HG02840 (cell line): ENCODE measurements at regions not wholly inside any gene's neighbourhood (a gene's known extent, or its start where the extent isn't known, plus 50 kb on each side); places are given as distances from the start of the nearest gene placed in this dataset.

Experiments used
- ATAC-seq: cut with Tn5 transposase; IDR thresholded peaks from one replicate; pipeline ENCODE4 v1.9.1; 2021; ENCODE audit warnings: mild to moderate bottlenecking, moderate library complexity, moderate number of reproducible peaks; ENCODE audit not compliant: unreplicated experiment, low FRiP score

DNA sequence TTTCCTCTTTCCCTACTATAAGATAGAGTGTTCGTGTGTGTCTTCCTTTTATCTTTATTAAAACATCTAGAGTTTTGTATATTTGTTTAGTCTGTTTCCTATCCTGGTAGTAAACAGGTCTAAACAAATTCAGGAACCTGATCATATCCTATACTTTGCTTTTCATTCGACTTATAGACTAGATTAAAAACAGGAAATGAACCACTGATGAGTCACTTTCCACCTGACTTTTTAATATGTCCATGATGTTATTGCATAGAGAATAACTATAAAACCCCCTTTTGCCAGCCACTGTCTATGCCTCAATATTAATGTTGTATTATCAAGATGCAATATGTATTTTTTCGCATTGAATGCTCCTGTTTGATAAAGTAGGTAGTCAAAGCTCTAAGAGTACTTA is 1794.0 kb downstream of the STIM2 start:
- ATAC-seq, result no peak

DNA sequence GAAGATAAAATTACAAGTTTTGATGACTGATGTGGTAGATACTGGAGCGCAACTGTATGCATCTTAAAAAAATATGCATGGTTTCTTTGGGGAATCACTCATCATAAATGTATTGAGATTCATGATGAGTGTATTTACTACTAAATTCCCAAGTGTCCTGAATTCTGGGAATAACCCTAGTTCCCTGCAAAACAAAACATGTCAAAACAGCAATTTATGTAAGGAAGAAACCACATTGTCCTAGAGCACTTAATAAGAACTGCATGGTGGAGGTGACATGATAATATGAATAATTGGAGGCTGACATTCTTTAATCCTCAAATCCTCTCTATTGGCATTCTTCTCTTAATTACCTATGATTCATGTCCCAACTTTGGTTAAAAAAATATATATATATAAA is 1804.7 kb downstream of the STIM2 start:
- no peak for ATAC-seq

DNA sequence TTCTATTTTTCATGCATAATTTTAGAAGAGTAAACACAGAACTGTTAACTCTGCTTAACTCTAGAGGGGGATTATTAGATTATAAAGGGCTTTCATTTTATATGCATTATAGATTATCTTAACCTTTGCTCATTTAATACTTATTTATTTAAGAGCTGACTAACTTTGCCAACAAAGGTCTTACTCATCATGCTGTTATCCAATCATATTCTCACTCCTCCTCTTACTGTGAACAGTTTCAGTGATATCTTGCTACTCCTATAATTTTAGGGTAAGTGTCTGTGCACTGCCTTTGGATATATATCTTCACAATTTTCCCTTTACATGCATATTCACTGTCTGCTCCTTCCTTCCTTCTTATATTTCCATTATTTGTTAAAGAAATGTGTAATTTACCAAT is 1814.9 kb downstream of the STIM2 start:
- no peak for ATAC-seq

DNA sequence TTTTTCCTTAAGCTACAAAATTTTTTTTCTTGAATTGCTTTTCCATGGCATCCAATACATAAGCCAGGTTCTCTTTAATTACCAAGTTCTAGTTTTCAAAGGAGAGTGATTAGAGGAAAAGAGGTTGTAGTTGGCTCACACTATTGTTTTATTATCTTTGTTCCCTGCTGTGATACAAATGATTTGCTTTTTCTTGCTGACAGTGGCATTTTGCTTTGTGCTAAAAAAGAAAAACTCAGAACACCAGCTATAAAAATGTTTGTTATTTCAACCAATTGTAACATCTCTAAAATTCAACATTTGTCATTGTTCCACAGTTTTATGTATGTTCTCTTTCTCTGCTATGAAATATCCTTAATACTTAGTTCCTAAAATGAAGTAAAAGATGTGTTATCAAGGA is 1817.2 kb downstream of the STIM2 start:
- ATAC-seq, result no peak

GRCh38 chr4:28682847-28683246 is 1822.2 kb downstream of the STIM2 start:
- ATAC-seq, result no peak

GRCh38 chr4:28686618-28687017 is 1826.0 kb downstream of the STIM2 start:
- ATAC-seq, result no peak

- no peak for ATAC-seq
Observed at GRCh38 chr4:28690890-28691289, 1830.2 kb downstream of the STIM2 start.

DNA sequence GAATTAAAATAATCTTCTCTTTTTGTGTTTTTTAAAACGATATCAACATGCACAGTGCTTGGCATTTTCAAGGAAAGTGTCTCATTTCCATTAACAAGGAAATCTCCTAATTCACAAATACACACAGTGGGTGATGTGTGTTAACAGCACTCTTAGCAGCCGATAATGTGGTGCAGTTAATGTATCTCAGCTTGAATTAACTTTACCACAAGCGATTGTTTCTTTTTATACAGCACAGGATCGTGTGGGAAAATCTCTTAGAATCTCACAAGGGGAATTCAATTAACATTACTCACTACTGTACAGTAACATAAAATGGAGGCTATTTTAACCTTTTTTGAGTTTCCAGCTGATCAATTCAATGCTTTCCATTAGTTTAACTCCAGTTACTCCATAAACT is 1841.9 kb downstream of the STIM2 start:
- no peak for ATAC-seq

DNA sequence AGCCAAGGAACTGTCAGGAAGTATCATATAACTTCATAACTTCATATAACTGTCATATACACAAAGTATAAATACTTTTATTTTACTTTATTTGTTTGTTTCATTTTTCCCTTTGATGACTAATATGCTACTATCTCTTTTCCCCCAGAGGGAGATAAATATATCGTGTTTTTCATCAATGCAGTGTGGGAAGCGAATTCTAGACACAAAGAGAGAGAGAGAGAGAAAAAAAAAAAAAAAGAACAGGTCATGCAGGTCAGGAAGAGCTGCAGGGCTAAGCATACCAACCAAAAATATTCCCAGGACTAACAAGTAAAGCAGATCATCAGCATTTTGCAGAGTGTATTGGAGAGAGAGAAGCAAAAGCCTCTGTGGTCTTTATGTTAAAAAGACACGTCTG is 1849.2 kb downstream of the STIM2 start:
- no peak for ATAC-seq

DNA sequence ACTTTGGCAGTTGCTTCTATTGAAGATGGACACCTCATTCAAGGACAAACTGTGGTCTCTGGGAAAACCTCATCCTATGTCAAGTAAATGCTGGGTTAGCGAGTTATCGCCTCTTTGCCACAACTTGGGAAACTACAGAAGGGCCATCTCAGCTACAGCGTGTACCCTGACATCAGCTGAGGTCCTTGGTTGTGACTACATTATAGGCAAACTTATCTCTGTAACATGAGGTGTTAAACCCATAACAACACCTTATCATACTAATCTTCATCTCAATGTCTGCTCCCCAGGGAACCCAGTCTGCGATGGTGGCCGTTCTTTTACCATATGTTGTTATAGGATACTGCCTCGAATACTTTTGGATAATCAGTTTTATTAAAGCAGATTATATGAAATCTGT is 1862.7 kb downstream of the STIM2 start:
- ATAC-seq, result no peak

- no peak for ATAC-seq
Observed at GRCh38 chr4:28724239-28724638, 1863.6 kb downstream of the STIM2 start.

- no peak for ATAC-seq
Observed at GRCh38 chr4:28730304-28730703, 1869.7 kb downstream of the STIM2 start.

DNA sequence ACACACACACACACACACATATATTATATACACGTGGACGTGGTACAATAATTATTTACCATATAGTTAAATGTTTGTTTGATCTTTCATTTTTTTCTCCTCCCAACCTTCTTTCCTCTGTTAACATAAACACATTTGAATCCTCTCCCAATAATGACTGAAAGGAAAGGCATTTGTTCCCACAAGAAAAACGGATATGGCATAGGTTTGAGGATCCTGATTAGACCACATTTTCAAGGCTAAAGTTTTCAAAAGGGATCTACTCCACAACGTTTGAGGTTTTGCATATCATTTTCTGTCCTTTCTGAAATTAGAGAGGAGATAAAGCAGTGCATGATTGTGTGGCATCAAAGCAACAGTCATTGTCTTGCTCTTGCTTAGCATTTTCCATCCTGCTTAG is 1883.4 kb downstream of the STIM2 start:
- no peak for ATAC-seq

DNA sequence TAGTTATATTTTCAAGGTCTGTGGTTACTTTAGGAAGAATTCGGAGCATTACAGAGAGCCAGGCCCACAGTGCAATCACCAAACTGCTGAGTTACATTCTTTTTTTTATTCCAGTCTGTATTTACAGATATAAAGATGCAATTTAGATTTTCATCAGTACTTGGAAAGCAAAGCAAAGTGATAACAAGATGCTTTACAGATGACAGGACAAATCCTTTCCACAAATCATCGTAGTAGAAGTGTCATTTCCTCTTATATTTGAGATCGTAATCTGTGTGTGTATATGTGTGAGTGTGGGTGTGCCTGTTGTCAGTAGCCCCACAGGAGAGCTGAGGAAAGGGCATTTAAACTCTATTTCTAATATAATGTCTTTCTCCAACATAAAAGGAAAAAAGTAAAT is 1893.7 kb downstream of the STIM2 start:
- no peak for ATAC-seq

GRCh38 chr4:28755081-28755480 is 1894.4 kb downstream of the STIM2 start:
- ATAC-seq, result no peak

GRCh38 chr4:28759064-28759463 is 1898.4 kb downstream of the STIM2 start:
- no peak for ATAC-seq

- no peak for ATAC-seq
Observed at GRCh38 chr4:28760003-28760402, 1899.4 kb downstream of the STIM2 start.

- no peak for ATAC-seq
Observed at GRCh38 chr4:28772066-28772465, 1911.4 kb downstream of the STIM2 start.

DNA sequence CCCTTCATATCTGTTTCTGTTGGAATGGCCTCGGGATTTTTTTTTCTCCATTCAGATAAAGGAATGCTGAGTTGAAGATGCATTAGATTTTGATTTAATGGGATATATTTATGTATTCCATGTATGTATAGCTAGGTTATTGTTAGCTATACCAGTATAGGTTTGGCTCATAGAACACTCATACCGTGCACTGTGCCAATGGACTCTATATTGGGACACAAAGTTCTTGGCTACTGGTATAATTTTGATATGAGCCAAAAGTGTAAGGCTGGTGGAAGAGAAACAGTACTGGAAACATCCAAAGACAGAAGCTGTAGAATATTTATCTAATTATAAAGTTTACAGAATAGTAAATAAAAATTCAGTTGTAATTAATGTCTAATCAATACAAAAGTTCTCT is 1912.1 kb downstream of the STIM2 start:
- ATAC-seq, result no peak

DNA sequence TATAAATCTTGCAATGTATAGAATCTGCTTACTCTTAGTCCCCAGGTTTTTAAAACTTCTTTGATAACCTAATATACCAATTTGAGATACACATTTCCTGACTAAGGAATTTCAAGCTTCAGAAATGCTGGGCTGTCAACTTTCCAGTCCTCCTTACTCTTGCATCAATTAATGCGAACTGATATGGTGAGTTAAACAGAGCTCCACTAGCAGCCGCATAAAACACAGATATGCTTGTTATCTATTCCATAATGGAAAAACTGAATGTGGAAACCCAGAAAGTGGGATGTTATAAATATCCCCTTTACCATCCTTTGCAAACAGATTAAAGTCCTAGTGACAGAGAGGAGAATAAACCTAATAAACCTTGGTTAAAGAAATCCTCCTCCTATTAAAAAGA is 1913.7 kb downstream of the STIM2 start:
- ATAC-seq, result no peak

DNA sequence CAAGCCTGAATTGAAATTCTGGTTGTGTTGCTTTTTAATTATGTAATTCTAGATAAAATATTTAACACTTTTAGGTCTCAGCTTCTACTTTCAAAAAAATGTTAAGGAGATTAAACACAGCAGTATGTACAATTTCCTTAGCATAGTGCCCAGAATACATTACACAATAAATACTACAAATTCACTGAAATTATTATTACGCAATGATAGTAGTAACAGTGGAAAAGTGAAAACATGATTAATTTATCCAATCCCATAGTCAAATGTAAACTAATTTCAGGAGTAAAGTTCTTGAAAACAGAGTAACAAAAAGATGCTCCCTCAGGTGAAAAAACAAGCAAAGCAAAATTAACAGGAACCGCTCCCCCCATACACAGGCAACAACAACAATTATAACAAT is 1915.4 kb downstream of the STIM2 start:
- ATAC-seq, result no peak

- ATAC-seq, result no peak
Observed at GRCh38 chr4:28784188-28784587, 1923.5 kb downstream of the STIM2 start.

DNA sequence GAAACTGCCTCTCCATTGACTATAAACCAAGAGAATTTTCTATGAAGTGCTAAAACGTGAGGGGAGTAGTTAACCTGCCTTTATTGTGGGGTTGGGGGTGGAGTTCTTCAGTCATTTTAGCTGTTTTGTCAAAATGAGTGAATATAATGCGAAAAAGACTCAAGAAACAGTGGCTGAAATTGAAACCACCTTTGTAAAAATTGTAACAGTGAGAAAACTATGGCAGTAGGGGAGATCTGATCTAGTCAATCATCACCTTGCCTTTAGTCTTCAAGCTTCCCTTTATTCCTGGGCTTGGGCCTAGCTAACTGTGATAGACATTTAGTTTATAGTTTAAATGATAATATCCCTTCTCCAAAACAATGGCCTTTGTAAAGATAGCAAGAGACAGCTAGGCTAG is 1927.3 kb downstream of the STIM2 start:
- no peak for ATAC-seq
